ENCODE measurements at regions not wholly inside any gene's neighbourhood (a gene's known extent, or its start where the extent isn't known, plus 50 kb on each side); places are given as distances from the start of the nearest gene placed in this dataset.
"Not testable (repeated sequence)": the region's sequence is repeated elsewhere in the genome, so short reads cannot be mapped to it uniquely, and the experiment has no call there.

DNA sequence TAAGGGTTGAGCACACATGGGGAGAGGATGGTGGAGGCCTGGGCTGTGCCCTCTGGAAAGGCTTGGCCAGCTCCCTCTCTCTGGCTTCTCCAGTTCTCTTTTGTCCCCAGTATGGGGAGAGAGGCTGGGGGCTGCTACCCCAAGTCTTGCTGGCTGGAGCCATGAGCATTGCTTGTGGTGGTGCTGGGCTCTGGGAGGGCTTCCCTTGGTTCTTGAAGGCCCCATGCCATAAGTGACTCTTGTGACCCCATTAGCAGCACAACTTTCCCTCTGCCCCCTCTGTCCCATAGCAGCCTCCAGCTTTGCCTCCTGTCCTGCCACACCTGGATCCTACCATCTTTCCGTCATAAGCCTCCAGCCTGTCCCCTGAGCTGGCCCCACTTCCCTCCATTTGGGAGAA lies 177.5 kb downstream of the TRIM43 start:
- H3K9me3 ChIP-seq (ENCODE audit: control insufficient read depth, insufficient read depth, low read depth, low read length); H3K27ac ChIP-seq (ENCODE audit: low read depth, low read length); H3K4me1 ChIP-seq (ENCODE audit: control insufficient read depth, insufficient read depth, low read length); H3K9ac ChIP-seq (ENCODE audit: low read length); H3K4me3 ChIP-seq (ENCODE audit: low read depth, low read length); H3K27me3 ChIP-seq (ENCODE audit: control insufficient read depth, insufficient read depth, low read length); H3K36me3 ChIP-seq (ENCODE audit: control insufficient read depth, insufficient read depth, low read length): not testable (repeated sequence)

DNA sequence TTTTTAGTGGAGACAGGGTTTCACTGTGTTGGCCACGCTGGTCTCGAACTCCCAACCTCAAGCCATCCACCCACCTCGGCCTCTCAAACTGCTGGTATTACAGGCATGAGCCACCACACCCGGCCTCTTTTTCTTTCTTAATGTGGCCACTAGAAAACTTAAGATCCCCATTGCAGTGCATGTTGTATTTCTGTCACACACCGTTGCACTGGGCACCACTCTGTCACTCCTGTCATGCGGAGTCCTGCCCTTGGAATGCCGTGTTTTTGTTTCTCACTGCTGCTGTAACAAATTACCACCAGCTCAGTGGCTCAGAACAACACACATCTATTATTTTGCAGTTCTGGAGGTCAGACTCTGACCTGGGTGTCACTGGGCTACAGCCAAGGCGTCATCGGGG lies 178.9 kb downstream of the TRIM43 start:
- not testable (repeated sequence) for H3K4me1 ChIP-seq (ENCODE audit: control insufficient read depth, insufficient read depth, low read length)

DNA sequence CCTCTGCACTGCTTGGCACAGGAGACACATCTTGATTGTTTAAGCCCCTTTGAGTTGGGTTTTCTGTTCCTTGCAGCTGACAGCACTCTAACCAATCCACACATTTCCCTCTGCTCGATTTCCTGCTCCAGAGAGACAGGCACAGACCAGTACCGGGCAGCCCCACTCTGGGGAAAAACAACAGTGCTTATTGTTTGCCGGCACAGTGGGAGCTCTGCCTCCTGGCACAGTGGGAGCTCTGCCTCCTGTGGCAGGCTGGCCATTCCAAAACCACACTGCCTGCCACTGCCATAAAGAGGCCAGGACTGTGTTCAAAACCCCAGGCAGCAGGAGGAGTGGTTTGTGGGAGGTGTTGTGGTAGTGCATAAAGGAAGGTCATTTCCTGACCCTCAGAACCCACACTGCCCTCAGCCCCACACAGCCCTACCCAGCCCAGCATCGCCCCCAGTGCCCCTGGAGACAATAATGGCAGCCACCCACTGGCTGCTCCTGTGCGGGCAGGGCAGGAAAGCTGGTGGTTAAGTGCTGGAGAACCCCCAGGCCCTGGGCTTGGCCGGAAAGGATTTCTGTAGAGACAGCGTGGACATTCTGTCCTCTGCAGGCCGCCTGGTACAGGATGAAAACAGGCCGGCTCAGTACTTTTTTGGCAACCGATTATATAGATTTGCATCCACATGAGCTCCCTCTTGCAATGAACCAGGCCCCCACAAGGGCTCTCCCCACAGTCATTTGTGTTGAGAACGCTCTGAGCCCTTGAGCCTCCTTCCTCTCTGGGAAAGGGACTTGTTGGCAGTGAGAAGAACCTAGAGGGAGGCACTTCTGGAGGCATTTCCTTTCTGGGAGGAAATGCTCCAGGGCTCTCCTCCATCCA lies 182.8 kb downstream of the TRIM43 start:
- H3K9me3 ChIP-seq (ENCODE audit: control insufficient read depth, insufficient read depth, low read depth, low read length); H3K4me3 ChIP-seq (ENCODE audit: low read depth, low read length); H3K27ac ChIP-seq (ENCODE audit: low read depth, low read length); H3K4me1 ChIP-seq (ENCODE audit: control insufficient read depth, insufficient read depth, low read length); H3K9ac ChIP-seq (ENCODE audit: low read length); H3K27me3 ChIP-seq (ENCODE audit: control insufficient read depth, insufficient read depth, low read length); H3K36me3 ChIP-seq (ENCODE audit: control insufficient read depth, insufficient read depth, low read length): not testable (repeated sequence)

More for the DNA sequence above, 178.9 kb downstream of the TRIM43 start:
- H3K27me3 ChIP-seq (ENCODE audit: control insufficient read depth, insufficient read depth, low read length); H3K9me3 ChIP-seq (ENCODE audit: control insufficient read depth, insufficient read depth, low read depth, low read length); H3K36me3 ChIP-seq (ENCODE audit: control insufficient read depth, insufficient read depth, low read length); H3K9ac ChIP-seq (ENCODE audit: low read length); H3K27ac ChIP-seq (ENCODE audit: low read depth, low read length); H3K4me3 ChIP-seq (ENCODE audit: low read depth, low read length): not testable (repeated sequence)

DNA sequence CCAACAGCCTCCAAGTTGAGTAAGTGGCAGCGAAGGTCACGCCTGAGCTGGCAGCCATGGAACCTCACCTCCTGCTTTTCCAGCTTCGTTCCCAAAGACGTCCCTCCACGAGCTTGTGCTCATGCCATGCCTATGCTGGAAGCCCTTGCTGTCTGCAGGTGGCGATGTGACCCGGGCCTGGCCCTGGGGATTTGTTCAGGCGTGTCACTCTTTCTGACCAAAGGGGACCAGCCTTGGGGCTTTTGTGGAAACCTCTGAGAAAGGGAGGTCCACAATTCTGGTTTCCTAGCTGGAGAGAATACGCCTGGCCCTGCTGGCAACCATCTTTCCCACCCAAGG lies 183.4 kb downstream of the TRIM43 start:
- not testable (repeated sequence) for H3K4me1 ChIP-seq (ENCODE audit: control insufficient read depth, insufficient read depth, low read length); H3K9ac ChIP-seq (ENCODE audit: low read length); H3K4me3 ChIP-seq (ENCODE audit: low read depth, low read length); H3K9me3 ChIP-seq (ENCODE audit: control insufficient read depth, insufficient read depth, low read depth, low read length); H3K27me3 ChIP-seq (ENCODE audit: control insufficient read depth, insufficient read depth, low read length); H3K27ac ChIP-seq (ENCODE audit: low read depth, low read length); H3K36me3 ChIP-seq (ENCODE audit: control insufficient read depth, insufficient read depth, low read length)
